Peyer's patch (tissue), 4 donors: ENCODE measurements at regions not wholly inside any gene's neighbourhood (a gene's known extent, or its start where the extent isn't known, plus 50 kb on each side); places are given as distances from the start of the nearest gene placed in this dataset.

Experiments used
- POLR2A ChIP-seq, 2 donors: fragments of 450-650 bp; IDR thresholded peaks; one replicate each; pipeline ENCODE4 v1.5.1; 2017; ENCODE audit warnings: antibody characterized with exemption in 2 of 2, mild to moderate bottlenecking in 2 of 2, moderate library complexity in 2 of 2
- TF ChIP-seq, protein P1 (sequence below), 6 experiments: fragments of 450-650 bp in 4 of 6; fragments of 200-600 bp in 2 of 6; sonication (generic) in 1 of 6; IDR thresholded peaks; one replicate each; pipeline ENCODE4 v1.5.1; 2017 to 2019; ENCODE audit warnings: antibody characterized with exemption in 6 of 6, mild to moderate bottlenecking in 3 of 6, moderate library complexity in 1 of 6

GRCh38 chr3:162112719-162113118 is 616.1 kb downstream of the OTOL1 start:
- TF ChIP-seq, protein P1, sequence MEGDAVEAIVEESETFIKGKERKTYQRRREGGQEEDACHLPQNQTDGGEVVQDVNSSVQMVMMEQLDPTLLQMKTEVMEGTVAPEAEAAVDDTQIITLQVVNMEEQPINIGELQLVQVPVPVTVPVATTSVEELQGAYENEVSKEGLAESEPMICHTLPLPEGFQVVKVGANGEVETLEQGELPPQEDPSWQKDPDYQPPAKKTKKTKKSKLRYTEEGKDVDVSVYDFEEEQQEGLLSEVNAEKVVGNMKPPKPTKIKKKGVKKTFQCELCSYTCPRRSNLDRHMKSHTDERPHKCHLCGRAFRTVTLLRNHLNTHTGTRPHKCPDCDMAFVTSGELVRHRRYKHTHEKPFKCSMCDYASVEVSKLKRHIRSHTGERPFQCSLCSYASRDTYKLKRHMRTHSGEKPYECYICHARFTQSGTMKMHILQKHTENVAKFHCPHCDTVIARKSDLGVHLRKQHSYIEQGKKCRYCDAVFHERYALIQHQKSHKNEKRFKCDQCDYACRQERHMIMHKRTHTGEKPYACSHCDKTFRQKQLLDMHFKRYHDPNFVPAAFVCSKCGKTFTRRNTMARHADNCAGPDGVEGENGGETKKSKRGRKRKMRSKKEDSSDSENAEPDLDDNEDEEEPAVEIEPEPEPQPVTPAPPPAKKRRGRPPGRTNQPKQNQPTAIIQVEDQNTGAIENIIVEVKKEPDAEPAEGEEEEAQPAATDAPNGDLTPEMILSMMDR (IDR thresholded peaks at IDR 0.05): no peak
- no peak for TF ChIP-seq POLR2A (IDR thresholded peaks at IDR 0.05)
